ENCODE measurements at regions not wholly inside any gene's neighbourhood (a gene's known extent, or its start where the extent isn't known, plus 50 kb on each side); places are given as distances from the start of the nearest gene placed in this dataset.

GRCh38 chr5:107324071-107324470 lies 346.7 kb downstream of the EFNA5 start:
- H3K9ac ChIP-seq, result no peak overlapping the region
- H4K20me1 ChIP-seq (ENCODE audit: insufficient read depth), result no peaks in the 10 kb centered on the region
- no peak for TF ChIP-seq EZH2phosphoT487 (IDR thresholded peaks at IDR 0.05; ENCODE audit: borderline replicate concordance, low read depth)
- TF ChIP-seq TAF1 (IDR thresholded peaks at IDR 0.05; ENCODE audit: borderline replicate concordance, low read depth, low read length), result no peak
- no peaks in the 10 kb centered on the region for H3K9me2 ChIP-seq
- no peak overlapping the region for H3K4me2 ChIP-seq
- CTCF ChIA-PET, result no interaction called here
- H3K36me3 ChIP-seq (replicated peaks in 1 of 2; ENCODE audit: control insufficient read depth in 1 of 2, insufficient read depth in 2 of 2, low read length in 1 of 2), result no peaks in the 10 kb centered on the region
- H3K4me1 ChIP-seq (ENCODE audit: control insufficient read depth in 1 of 2, insufficient read depth in 2 of 2, low read depth in 1 of 2, low read length in 1 of 2), result no peaks in the 10 kb centered on the region; a peak in 1 of 4 replicates
- H3K27ac ChIP-seq (ENCODE audit: low read depth in 2 of 2, low read length in 1 of 2), result no peak overlapping the region
- no peaks in the 10 kb centered on the region for H3K79me2 ChIP-seq (ENCODE audit: insufficient read depth)
- 93% methylated on average over 1 of the region's 1 CpG for WGBS (ENCODE audit: low lambda C conversion rate)
- no peak for DNase-seq
- no peaks in the 10 kb centered on the region for H3K9me3 ChIP-seq
- no peaks in the 10 kb centered on the region for H3F3A ChIP-seq (replicated peaks; ENCODE audit: insufficient read depth)
- H3K27me3 ChIP-seq (ENCODE audit: insufficient read depth), result no peaks in the 10 kb centered on the region
- POLR2A ChIA-PET, result no interaction called here
- no peak overlapping the region for H3K4me3 ChIP-seq (ENCODE audit: low read depth in 2 of 2, low read length in 1 of 2)
- no peak overlapping the region for H2AFZ ChIP-seq (ENCODE audit: low read depth)

GRCh38 chr5:107323536-107323935 lies 347.2 kb downstream of the EFNA5 start:
- H2AFZ ChIP-seq (ENCODE audit: low read depth), result no peak overlapping the region

GRCh38 chr5:107322936-107323335 lies 347.8 kb downstream of the EFNA5 start:
- Histone ChIP-seq H3K9ac (no peak overlapping the region), H3F3A (replicated peaks; ENCODE audit: insufficient read depth) (no peaks in the 10 kb centered on the region), H3K9me3 (no peaks in the 10 kb centered on the region), H4K20me1 (ENCODE audit: insufficient read depth) (no peaks in the 10 kb centered on the region), H3K79me2 (ENCODE audit: insufficient read depth) (no peaks in the 10 kb centered on the region), H2AFZ (ENCODE audit: low read depth) (no peak overlapping the region), H3K9me2 (no peaks in the 10 kb centered on the region), H3K27me3 (ENCODE audit: insufficient read depth) (no peaks in the 10 kb centered on the region), H3K36me3 (replicated peaks in 1 of 2; ENCODE audit: control insufficient read depth in 1 of 2, insufficient read depth in 2 of 2, low read length in 1 of 2) (no peaks in the 10 kb centered on the region), H3K4me3 (ENCODE audit: low read depth in 2 of 2, low read length in 1 of 2) (no peak overlapping the region), H3K27ac (ENCODE audit: low read depth in 2 of 2, low read length in 1 of 2) (no peak overlapping the region), H3K4me1 (ENCODE audit: control insufficient read depth in 1 of 2, insufficient read depth in 2 of 2, low read depth in 1 of 2, low read length in 1 of 2) (no peaks in the 10 kb centered on the region; a peak in 1 of 4 replicates), H3K4me2 (no peak overlapping the region)
- WGBS (ENCODE audit: low lambda C conversion rate), result 72% methylated on average over 5 of the region's 5 CpGs
- CTCF ChIA-PET, result interaction anchor here (1.1 kb wide), 1 partner anchor 35 kb away, joined by 3 read pairs; no protein-coding TSS in a partner anchor
- DNase-seq, result no peak
- POLR2A ChIA-PET, result no interaction called here
- TF ChIP-seq NRF1 (IDR thresholded peaks at IDR 0.05; ENCODE audit: low read depth, low read length), result no peak
- TF ChIP-seq ZBTB33 (IDR thresholded peaks at IDR 0.05; ENCODE audit: borderline replicate concordance, low read depth), result no peak
- no peak for TF ChIP-seq USF1 (IDR thresholded peaks at IDR 0.05; ENCODE audit: borderline replicate concordance, low read depth)
- no peak for TF ChIP-seq TAF1 (IDR thresholded peaks at IDR 0.05; ENCODE audit: borderline replicate concordance, low read depth, low read length)

More at GRCh38 chr5:107323536-107323935, 347.2 kb downstream of the EFNA5 start:
- WGBS (ENCODE audit: low lambda C conversion rate), result 86% methylated on average over 6 of the region's 6 CpGs
- no peaks in the 10 kb centered on the region for H3K9me3 ChIP-seq
- TF ChIP-seq RAD21 (IDR thresholded peaks at IDR 0.05; ENCODE audit: low read length), result no peak
- no peak for TF ChIP-seq YY1 (IDR thresholded peaks at IDR 0.05; ENCODE audit: low read depth)
- no peak for TF ChIP-seq MEF2A (IDR thresholded peaks at IDR 0.05; ENCODE audit: borderline replicate concordance, low read depth)
- TF ChIP-seq CHD2 (IDR thresholded peaks at IDR 0.05; ENCODE audit: low read length, partially characterized antibody), result no peak
- no peak for TF ChIP-seq TEAD4 (IDR thresholded peaks at IDR 0.05; ENCODE audit: borderline replicate concordance, insufficient read depth)
- no peak for TF ChIP-seq TCF12 (IDR thresholded peaks at IDR 0.05)
- TF ChIP-seq NFIC (IDR thresholded peaks at IDR 0.05; ENCODE audit: borderline replicate concordance), result no peak
- no peak for TF ChIP-seq USF1 (IDR thresholded peaks at IDR 0.05; ENCODE audit: borderline replicate concordance, low read depth)
- H3K27ac ChIP-seq (ENCODE audit: low read depth in 2 of 2, low read length in 1 of 2), result no peak overlapping the region
- no peak overlapping the region for H3K4me3 ChIP-seq (ENCODE audit: low read depth in 2 of 2, low read length in 1 of 2)
- H3K79me2 ChIP-seq (ENCODE audit: insufficient read depth), result no peaks in the 10 kb centered on the region
- ChIA-PET POLR2A (no interaction called here), CTCF (no interaction called here)
- H3K36me3 ChIP-seq (replicated peaks in 1 of 2; ENCODE audit: control insufficient read depth in 1 of 2, insufficient read depth in 2 of 2, low read length in 1 of 2), result no peaks in the 10 kb centered on the region
- no peaks in the 10 kb centered on the region for H3K9me2 ChIP-seq
- no peak overlapping the region for H3K9ac ChIP-seq
- H4K20me1 ChIP-seq (ENCODE audit: insufficient read depth), result no peaks in the 10 kb centered on the region
- H3K4me2 ChIP-seq, result no peak overlapping the region
- DNase-seq, result no peak
- H3F3A ChIP-seq (replicated peaks; ENCODE audit: insufficient read depth), result no peaks in the 10 kb centered on the region
- no peaks in the 10 kb centered on the region for H3K27me3 ChIP-seq (ENCODE audit: insufficient read depth)
- H3K4me1 ChIP-seq (ENCODE audit: control insufficient read depth in 1 of 2, insufficient read depth in 2 of 2, low read depth in 1 of 2, low read length in 1 of 2), result no peaks in the 10 kb centered on the region; a peak in 1 of 4 replicates
